Daoy (cell line): ENCODE measurements at regions not wholly inside any gene's neighbourhood (a gene's known extent, or its start where the extent isn't known, plus 50 kb on each side); places are given as distances from the start of the nearest gene placed in this dataset.
"Not testable (repeated sequence)": the region's sequence is repeated elsewhere in the genome, so short reads cannot be mapped to it uniquely, and the experiment has no call there.

Experiments used
- DNase-seq: peaks from one replicate; pipeline ENCODE4 v3.0.0-alpha.2; 2015; ENCODE audit warnings: low read depth

- DNase-seq = no peak
These were observed 94.3 kb downstream of the OAT start for GRCh38 chr10:124324451-124324850.

GRCh38 chr10:124323806-124324205 is 94.9 kb downstream of the OAT start:
- no peak for DNase-seq

- DNase-seq = peak; percentile 24
These were observed 95.5 kb downstream of the OAT start for GRCh38 chr10:124323111-124323725.

GRCh38 chr10:124322191-124322980 is 96.3 kb downstream of the OAT start:
- no peak for DNase-seq

- DNase-seq = no peak
These were observed 97.2 kb downstream of the OAT start for GRCh38 chr10:124321433-124322089.

GRCh38 chr10:124320778-124321432 is 97.8 kb downstream of the OAT start:
- DNase-seq = no peak

- no peak for DNase-seq
These were observed 98.8 kb downstream of the OAT start for GRCh38 chr10:124319926-124320391.

- not testable (repeated sequence) for DNase-seq
These were observed 99.2 kb downstream of the OAT start for GRCh38 chr10:124319520-124319919.

GRCh38 chr10:124318811-124319210 is 99.9 kb downstream of the OAT start:
- DNase-seq = no peak

- no peak for DNase-seq
These were observed 100.6 kb downstream of the OAT start for GRCh38 chr10:124318076-124318475.

GRCh38 chr10:124316326-124316725 is 102.4 kb downstream of the OAT start:
- no peak for DNase-seq

GRCh38 chr10:124315591-124316270 is 103.0 kb downstream of the OAT start:
- DNase-seq = no peak

GRCh38 chr10:124313374-124313773 is 105.3 kb downstream of the OAT start:
- DNase-seq = no peak

GRCh38 chr10:124308811-124309210 is 109.9 kb downstream of the OAT start:
- no peak for DNase-seq

GRCh38 chr10:124308056-124308645 is 110.6 kb downstream of the OAT start:
- DNase-seq = no peak

GRCh38 chr10:124307591-124307990 is 111.1 kb downstream of the OAT start:
- no peak for DNase-seq

- DNase-seq = no peak
These were observed 111.8 kb downstream of the OAT start for GRCh38 chr10:124306922-124307371.

- no peak for DNase-seq
These were observed 112.2 kb downstream of the OAT start for GRCh38 chr10:124306520-124306919.

GRCh38 chr10:124305984-124306383 is 112.7 kb downstream of the OAT start:
- DNase-seq = no peak

- DNase-seq = no peak
These were observed 113.6 kb downstream of the OAT start for GRCh38 chr10:124305131-124305530.
